OCI-LY1 (cell line): ENCODE measurements at regions not wholly inside any gene's neighbourhood (a gene's known extent, or its start where the extent isn't known, plus 50 kb on each side); places are given as distances from the start of the nearest gene placed in this dataset.

Experiments
- H2AFZ ChIP-seq: fragments of 200-600 bp; sonication (generic), shearing (Covaris generic); 2 replicates; pipeline ENCODE4 v1.6.0; 2014; ENCODE audit warnings: antibody characterized with exemption, mild to moderate bottlenecking, low read length
- H3F3A ChIP-seq: fragments of 200-600 bp; sonication (generic), shearing (Covaris generic); 2 replicates; pipeline ENCODE4 v1.6.0; 2014; ENCODE audit warnings: mild to moderate bottlenecking, antibody characterized with exemption, low read length, moderate library complexity; ENCODE audit not compliant: insufficient read depth
- H3K27ac ChIP-seq: fragments of 200-600 bp; sonication (generic); 2 replicates; pipeline ENCODE4 v1.5.1; 2014; ENCODE audit warnings: low read length, mixed run types, mild to moderate bottlenecking, low read depth; ENCODE audit not compliant: poor library complexity, severe bottlenecking
- H3K27me3 ChIP-seq: fragments of 200-600 bp; sonication (generic); 2 replicates; pipeline ENCODE4 v1.6.0; 2014; ENCODE audit warnings: antibody characterized with exemption, mild to moderate bottlenecking, low read length, moderate library complexity; ENCODE audit not compliant: insufficient read depth
- H3K36me3 ChIP-seq: fragments of 200-600 bp; sonication (generic); 2 replicates; pipeline ENCODE4 v1.6.1; 2014; ENCODE audit warnings: mild to moderate bottlenecking, antibody characterized with exemption, low read length, moderate library complexity, mixed read lengths; ENCODE audit not compliant: insufficient read depth
- H3K4me1 ChIP-seq: fragments of 200-600 bp; sonication (generic); 2 replicates; pipeline ENCODE4 v1.5.1; 2014; ENCODE audit warnings: mild to moderate bottlenecking, low read length, moderate library complexity; ENCODE audit not compliant: insufficient read depth, severe bottlenecking
- H3K4me2 ChIP-seq: fragments of 200-600 bp; sonication (generic), shearing (Covaris generic); 2 replicates; pipeline ENCODE4 v1.6.1; 2014; ENCODE audit warnings: low read length
- H3K4me3 ChIP-seq: fragments of 200-600 bp; sonication (generic); 2 replicates; pipeline ENCODE4 v1.5.1; 2014; ENCODE audit warnings: low read length, low read depth, mild to moderate bottlenecking, mixed read lengths; ENCODE audit not compliant: poor library complexity, severe bottlenecking
- H3K79me2 ChIP-seq: fragments of 200-600 bp; shearing (Covaris generic); 2 replicates; pipeline ENCODE4 v1.6.1; 2016; ENCODE audit warnings: mixed run types, low read length, mixed read lengths; ENCODE audit not compliant: insufficient read depth
- H3K9ac ChIP-seq: fragments of 200-600 bp; sonication (generic), shearing (Covaris generic); 2 replicates; pipeline ENCODE4 v1.6.1; 2014; ENCODE audit warnings: mild to moderate bottlenecking, low read length, mixed read lengths
- H3K9me2 ChIP-seq: fragments of 200-600 bp; sonication (generic), shearing (Covaris generic); 2 replicates; pipeline ENCODE4 v1.6.1; 2014; ENCODE audit warnings: low read depth, mild to moderate bottlenecking, low read length, mixed read lengths
- H3K9me3 ChIP-seq: fragments of 200-600 bp; shearing (Covaris generic); 2 replicates; pipeline ENCODE4 v1.6.1; 2014; ENCODE audit warnings: low read length, mixed read lengths
- H4K20me1 ChIP-seq: fragments of 200-600 bp; sonication (generic), shearing (Covaris generic); 2 replicates; pipeline ENCODE4 v1.6.0; 2016; ENCODE audit warnings: mild to moderate bottlenecking, low read length; ENCODE audit not compliant: insufficient read depth
- EZH2 ChIP-seq: fragments of 200-600 bp; sonication (generic), shearing (Covaris generic); IDR thresholded peaks from 2 replicates; pipeline ENCODE4 v1.8.0; 2017; ENCODE audit warnings: borderline replicate concordance, mixed run types, mild to moderate bottlenecking, antibody characterized with exemption, low read length, moderate library complexity, mixed read lengths
- TF ChIP-seq, protein P1 (sequence below): fragments of 200-600 bp; sonication (generic), shearing (Covaris generic); IDR thresholded peaks from 2 replicates; pipeline ENCODE4 v1.5.1; 2017; ENCODE audit warnings: mild to moderate bottlenecking, antibody characterized with exemption, low read length, moderate library complexity, mixed read lengths

DNA sequence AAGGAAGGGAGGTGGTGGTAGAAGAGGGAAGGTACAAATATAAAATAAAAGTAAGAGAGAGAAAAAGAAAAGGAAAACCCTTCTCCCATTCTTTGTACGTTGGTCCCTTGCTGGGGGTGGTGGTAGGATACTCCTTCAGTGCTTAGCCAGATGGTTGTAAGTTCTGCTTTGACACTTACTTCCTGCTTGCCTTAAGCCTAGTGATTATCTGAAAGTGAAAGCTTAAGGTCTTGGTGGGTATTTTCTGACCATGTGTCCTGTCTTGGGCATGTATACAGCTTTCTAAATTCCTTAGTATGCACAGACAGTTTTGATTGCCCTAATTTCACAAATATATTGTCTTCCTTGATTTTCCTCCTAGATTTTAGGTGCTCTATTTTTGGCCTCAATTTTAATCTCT lies 314.8 kb downstream of the PCDH17 start:
- H3K9ac ChIP-seq, result no peak overlapping the region
- no peak overlapping the region for H3K4me2 ChIP-seq
- H3K79me2 ChIP-seq, result no peaks in the 10 kb centered on the region
- no peaks in the 10 kb centered on the region for H3K27me3 ChIP-seq
- H3K4me1 ChIP-seq, result no peaks in the 10 kb centered on the region
- H3F3A ChIP-seq, result no peaks in the 10 kb centered on the region
- H3K4me3 ChIP-seq, result no peak overlapping the region
- H3K27ac ChIP-seq, result no peak overlapping the region
- H2AFZ ChIP-seq, result no peak overlapping the region
- no peak for TF ChIP-seq EZH2
- TF ChIP-seq, protein P1, sequence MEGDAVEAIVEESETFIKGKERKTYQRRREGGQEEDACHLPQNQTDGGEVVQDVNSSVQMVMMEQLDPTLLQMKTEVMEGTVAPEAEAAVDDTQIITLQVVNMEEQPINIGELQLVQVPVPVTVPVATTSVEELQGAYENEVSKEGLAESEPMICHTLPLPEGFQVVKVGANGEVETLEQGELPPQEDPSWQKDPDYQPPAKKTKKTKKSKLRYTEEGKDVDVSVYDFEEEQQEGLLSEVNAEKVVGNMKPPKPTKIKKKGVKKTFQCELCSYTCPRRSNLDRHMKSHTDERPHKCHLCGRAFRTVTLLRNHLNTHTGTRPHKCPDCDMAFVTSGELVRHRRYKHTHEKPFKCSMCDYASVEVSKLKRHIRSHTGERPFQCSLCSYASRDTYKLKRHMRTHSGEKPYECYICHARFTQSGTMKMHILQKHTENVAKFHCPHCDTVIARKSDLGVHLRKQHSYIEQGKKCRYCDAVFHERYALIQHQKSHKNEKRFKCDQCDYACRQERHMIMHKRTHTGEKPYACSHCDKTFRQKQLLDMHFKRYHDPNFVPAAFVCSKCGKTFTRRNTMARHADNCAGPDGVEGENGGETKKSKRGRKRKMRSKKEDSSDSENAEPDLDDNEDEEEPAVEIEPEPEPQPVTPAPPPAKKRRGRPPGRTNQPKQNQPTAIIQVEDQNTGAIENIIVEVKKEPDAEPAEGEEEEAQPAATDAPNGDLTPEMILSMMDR, result no peak
- no peaks in the 10 kb centered on the region for H3K9me3 ChIP-seq
- no peaks in the 10 kb centered on the region for H3K36me3 ChIP-seq
- H4K20me1 ChIP-seq, result no peaks in the 10 kb centered on the region
- H3K9me2 ChIP-seq, result no peaks in the 10 kb centered on the region; the same call in 1 of the 2 replicates

DNA sequence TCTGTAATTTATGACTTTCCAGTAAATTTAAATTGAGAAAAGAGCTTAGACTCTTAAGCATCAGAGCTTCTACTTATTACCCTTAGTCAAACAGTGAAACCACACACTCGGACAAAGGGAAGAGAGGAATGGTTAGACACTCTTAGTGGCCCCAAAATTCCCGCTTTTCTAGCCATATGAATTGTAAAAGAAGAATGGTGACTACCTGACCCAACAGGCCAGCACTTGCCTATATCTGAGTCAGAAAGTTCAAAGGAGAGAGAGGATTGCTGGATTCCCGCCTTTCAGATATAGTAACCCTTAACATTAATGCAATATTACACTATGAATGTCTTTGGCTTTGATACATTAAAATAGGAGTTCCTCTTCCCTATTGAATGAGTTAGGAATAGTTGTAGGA lies 317.3 kb downstream of the PCDH17 start:
- Histone ChIP-seq H3K4me1 (no peaks in the 10 kb centered on the region), H3K9me2 (no peaks in the 10 kb centered on the region; the same call in 1 of the 2 replicates), H4K20me1 (no peaks in the 10 kb centered on the region), H2AFZ (no peak overlapping the region), H3K27ac (no peak overlapping the region), H3F3A (no peaks in the 10 kb centered on the region), H3K9me3 (no peaks in the 10 kb centered on the region), H3K9ac (no peak overlapping the region), H3K36me3 (no peaks in the 10 kb centered on the region), H3K27me3 (no peaks in the 10 kb centered on the region), H3K79me2 (no peaks in the 10 kb centered on the region), H3K4me3 (no peak overlapping the region), H3K4me2 (no peak overlapping the region)
- TF ChIP-seq, protein P1, result no peak
- TF ChIP-seq EZH2, result no peak

DNA sequence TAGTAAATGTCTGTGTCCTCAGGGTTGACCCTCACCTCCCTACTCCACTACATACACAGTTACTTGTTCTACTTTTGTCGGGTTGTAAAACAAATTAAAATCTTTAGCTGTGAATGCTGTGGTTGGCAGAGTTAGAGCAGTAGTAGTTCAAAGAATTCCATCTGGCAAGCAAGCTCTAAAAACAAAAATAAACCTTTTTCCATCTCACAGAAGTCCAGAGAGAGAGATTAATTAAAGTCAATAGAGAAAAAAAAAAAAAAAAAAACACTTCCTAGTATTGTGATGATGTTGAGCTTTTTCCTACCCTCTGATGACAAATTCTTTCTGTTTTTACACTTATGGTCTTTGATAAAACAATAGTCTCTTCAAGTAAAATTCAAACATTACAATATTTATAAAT lies 338.4 kb downstream of the PCDH17 start:
- H3K9ac ChIP-seq, result no peak overlapping the region
- H3F3A ChIP-seq, result no peaks in the 10 kb centered on the region
- no peaks in the 10 kb centered on the region for H3K4me1 ChIP-seq
- H3K9me3 ChIP-seq, result no peaks in the 10 kb centered on the region
- no peak for TF ChIP-seq EZH2
- TF ChIP-seq, protein P1, result no peak
- no peaks in the 10 kb centered on the region for H3K79me2 ChIP-seq
- no peak overlapping the region for H3K27ac ChIP-seq
- H3K4me3 ChIP-seq, result no peak overlapping the region
- H3K4me2 ChIP-seq, result no peak overlapping the region
- no peaks in the 10 kb centered on the region for H4K20me1 ChIP-seq
- H3K9me2 ChIP-seq, result no peaks in the 10 kb centered on the region
- no peaks in the 10 kb centered on the region for H3K27me3 ChIP-seq
- H2AFZ ChIP-seq, result no peak overlapping the region
- no peaks in the 10 kb centered on the region for H3K36me3 ChIP-seq
